C4-2B (cell line): ENCODE measurements at regions not wholly inside any gene's neighbourhood (a gene's known extent, or its start where the extent isn't known, plus 50 kb on each side); places are given as distances from the start of the nearest gene placed in this dataset.

Experiments used
- ZFX ChIP-seq: fragments of 450-650 bp; IDR thresholded peaks from 2 replicates; pipeline ENCODE4 v1.6.1; 2017
- TF ChIP-seq, protein P1 (sequence below): fragments of 450-650 bp; conservative IDR thresholded peaks from 2 replicates; pipeline ENCODE4 v1.5.1; 2017; ENCODE audit warnings: mild to moderate bottlenecking

DNA sequence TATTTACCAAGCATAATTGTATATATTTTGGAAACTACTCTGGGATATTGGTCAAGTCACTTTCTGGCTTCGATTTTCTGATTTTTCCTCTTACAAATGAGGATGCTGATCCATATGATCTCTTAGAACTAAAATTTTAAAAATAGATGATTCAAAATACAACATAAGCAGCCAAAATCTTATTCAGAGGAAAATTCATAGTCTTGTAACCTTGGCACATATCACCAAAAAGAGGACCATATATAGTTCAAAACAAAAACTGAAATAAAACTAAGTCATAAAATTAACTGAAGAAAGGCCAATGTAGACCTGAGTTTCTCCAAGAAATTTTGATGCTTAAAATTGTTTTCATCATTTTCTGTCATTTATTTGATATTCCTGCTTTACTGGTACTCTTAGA lies 768.3 kb downstream of the SORCS3 start:
- TF ChIP-seq, protein P1, sequence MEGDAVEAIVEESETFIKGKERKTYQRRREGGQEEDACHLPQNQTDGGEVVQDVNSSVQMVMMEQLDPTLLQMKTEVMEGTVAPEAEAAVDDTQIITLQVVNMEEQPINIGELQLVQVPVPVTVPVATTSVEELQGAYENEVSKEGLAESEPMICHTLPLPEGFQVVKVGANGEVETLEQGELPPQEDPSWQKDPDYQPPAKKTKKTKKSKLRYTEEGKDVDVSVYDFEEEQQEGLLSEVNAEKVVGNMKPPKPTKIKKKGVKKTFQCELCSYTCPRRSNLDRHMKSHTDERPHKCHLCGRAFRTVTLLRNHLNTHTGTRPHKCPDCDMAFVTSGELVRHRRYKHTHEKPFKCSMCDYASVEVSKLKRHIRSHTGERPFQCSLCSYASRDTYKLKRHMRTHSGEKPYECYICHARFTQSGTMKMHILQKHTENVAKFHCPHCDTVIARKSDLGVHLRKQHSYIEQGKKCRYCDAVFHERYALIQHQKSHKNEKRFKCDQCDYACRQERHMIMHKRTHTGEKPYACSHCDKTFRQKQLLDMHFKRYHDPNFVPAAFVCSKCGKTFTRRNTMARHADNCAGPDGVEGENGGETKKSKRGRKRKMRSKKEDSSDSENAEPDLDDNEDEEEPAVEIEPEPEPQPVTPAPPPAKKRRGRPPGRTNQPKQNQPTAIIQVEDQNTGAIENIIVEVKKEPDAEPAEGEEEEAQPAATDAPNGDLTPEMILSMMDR, result no peak
- no peak for TF ChIP-seq ZFX
